Body of pancreas (tissue), 4 donors: ENCODE measurements at regions not wholly inside any gene's neighbourhood (a gene's known extent, or its start where the extent isn't known, plus 50 kb on each side); places are given as distances from the start of the nearest gene placed in this dataset.

ENCODE experiments used
- CTCF ChIP-seq, 7 experiments: fragments of 450-650 bp in 4 of 7; fragments of 200-600 bp in 3 of 7; sonication (generic) in 3 of 7; IDR thresholded peaks; one replicate each; pipeline ENCODE4 v1.5.1; 2016 to 2019; ENCODE audit warnings: antibody characterized with exemption in 7 of 7
- POLR2A ChIP-seq, 3 donors: fragments of 450-650 bp; IDR thresholded peaks; one replicate each; pipeline ENCODE4 v1.6.1; 2016; ENCODE audit warnings: antibody characterized with exemption in 3 of 3, mild to moderate bottlenecking in 2 of 3

- no peak for TF ChIP-seq CTCF (IDR thresholded peaks at IDR 0.05)
- TF ChIP-seq POLR2A (IDR thresholded peaks at IDR 0.05) = no peak
Measured at GRCh38 chr4:71267244-71267643, 71.6 kb upstream of the SLC4A4 start.
